HuH-7 (cell line): ENCODE measurements at regions not wholly inside any gene's neighbourhood (a gene's known extent, or its start where the extent isn't known, plus 50 kb on each side); places are given as distances from the start of the nearest gene placed in this dataset.
A peak's percentile ranks its signal among the peaks of the same experiment; 100 is the strongest.

ENCODE experiments used
- DNase-seq: peaks from one replicate; pipeline ENCODE4 v3.0.0; 2011; ENCODE audit warnings: low spot score

DNA sequence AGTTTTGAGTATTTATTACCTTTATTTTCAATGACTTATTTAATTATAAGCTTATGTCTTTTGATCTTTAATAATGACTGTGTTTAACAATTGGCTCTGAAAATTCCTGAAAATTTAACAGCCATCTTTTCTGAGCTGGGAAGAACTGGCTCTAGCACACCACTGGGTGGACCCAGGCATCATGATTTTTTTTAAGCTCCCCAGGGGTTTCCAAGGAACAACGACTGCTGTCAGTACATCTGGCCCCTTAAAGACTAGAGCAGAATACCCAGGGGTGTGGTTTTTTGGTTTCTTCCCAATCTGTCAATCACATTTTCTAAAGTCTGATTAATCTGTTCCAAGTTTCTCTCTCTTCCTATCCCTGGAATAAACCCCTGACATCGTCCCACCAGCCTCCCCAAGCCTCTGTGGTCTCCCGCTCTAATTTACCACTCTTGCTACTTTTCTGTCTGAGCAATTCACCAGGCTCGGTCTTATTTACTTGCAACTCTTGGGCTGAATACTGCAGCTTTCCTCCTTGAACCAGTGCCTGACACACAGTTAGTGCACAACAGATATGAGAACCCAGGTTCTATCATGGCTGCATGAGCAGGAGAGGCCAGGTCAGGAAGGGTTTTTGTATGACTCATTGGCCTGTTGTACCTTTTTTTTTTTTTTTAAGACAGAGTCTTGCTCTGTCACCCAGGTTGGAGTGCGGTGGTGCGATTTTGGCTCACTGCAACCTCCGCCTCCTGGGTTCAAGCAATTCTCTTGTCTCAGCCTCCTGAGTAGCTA is 321.9 kb downstream of the ZSWIM6 start:
- DNase-seq: no peak

DNA sequence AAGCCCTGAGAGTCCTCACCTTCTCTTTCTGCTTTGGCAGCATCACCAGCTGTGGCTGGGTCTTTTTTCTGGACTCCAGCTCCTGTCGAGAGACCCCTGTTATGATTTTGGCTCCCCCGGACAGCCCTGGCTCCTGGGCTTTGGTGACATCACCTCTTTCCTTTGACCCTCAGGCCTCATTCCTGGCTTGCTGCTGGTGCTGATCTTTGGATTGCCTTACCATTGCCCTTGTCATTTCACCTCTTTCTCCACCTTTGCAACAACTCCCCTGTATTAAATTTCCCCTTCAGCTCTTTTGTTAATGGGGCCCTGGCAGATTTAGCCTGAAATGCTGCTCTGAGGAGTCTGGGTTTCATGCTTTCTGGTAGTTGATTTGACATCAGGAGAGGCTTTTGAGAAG is 322.8 kb downstream of the ZSWIM6 start:
- no peak for DNase-seq

DNA sequence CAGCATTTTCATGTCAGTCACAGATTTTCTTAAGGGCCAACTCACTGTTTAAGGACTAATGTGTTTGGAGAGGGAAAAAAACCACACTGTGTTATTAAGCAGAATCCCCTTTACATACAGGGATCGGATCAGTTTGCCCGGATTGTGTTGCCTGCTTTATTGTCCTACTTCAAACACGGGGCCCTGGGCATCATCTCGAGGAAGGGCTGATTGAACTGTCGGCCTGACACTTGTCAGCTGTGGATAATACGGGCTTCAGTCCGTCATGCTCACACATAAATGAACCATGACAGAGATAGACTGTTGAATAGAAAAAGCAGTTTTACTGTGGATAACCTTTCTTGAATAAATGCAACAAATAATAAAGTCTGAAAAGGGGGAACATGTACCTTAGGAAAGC is 325.0 kb downstream of the ZSWIM6 start:
- no peak for DNase-seq

DNA sequence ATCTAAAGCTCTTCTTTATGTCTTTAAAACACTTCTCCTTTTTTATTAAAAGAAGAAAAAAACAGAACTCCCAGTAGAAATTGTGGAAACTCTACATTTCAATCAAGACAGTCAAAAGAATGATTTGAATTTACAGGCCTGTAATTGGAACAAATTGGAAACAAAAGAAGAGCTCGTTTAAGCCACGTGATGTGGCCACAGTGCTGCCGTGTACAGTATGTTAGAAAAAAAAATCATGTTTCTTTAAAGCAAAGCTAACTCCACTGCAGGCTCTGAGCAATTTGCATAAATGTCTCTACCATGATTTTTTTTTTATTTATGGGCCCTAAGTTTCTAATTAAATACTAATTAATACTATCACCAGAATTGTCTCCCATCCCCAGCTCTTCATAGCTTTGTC is 325.6 kb downstream of the ZSWIM6 start:
- no peak for DNase-seq

DNA sequence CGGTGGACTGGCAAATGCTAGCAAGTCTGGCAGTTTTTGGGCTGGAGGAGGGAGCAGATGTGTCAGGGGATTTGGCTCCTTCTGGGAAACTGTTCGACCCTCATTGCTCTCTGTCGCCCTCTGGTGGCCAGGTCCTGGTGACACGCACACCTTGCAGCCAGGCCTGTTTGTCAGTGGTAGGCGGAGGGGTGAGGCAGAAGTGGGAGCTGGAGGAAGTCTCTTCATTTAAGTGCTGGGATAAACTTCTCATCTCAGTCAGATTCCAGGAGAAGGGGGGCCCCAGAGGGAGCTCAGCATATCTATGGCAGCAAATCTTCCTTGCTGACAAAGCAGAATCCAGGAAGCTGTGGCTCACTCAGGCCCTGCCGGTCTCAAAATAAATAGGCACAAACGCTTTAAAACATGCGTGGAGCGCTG is 326.5 kb downstream of the ZSWIM6 start:
- DNase-seq: peak; percentile 74

DNA sequence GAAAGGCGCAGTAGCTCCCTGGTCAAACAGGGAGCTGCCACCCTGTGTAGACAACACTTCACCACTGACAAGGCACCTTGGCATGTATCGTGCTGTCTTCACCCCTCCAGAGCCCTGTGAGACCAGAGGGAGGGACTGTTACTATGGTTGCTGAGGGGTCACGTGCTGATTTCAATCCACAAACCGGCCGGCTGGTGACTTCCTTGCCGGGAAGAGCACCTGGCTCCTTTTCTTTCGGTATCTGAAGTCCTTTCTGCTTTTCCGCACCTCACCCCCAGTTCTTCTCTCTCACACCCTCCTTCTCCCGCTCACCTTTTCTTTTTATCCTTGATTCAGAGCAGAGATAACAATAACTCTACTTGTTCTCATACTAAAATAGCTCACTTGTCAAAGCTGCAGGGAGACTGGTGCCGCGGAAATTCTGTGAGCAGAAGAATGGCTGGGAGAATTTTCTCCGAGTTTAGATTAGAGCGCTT is 327.2 kb downstream of the ZSWIM6 start:
- DNase-seq: no peak

DNA sequence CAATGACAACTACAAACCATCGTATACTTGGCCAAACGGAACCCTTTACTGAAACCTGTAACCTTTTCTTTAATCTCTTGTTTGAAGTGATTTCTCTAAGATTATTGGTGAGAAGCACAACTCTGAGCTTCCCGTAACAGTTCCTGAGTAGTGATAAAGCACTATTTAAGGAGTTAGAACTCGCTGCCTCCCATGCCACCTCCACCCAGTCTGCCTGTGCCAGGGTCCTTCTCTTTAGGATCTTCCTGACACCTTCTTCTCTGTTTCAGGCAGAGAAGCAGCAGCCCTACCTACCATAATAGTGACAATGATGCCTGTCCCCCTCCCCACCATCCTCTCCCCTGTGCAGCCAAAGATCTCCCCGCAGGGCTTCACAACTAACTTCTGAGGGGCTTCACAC is 330.6 kb downstream of the ZSWIM6 start:
- no peak for DNase-seq

DNA sequence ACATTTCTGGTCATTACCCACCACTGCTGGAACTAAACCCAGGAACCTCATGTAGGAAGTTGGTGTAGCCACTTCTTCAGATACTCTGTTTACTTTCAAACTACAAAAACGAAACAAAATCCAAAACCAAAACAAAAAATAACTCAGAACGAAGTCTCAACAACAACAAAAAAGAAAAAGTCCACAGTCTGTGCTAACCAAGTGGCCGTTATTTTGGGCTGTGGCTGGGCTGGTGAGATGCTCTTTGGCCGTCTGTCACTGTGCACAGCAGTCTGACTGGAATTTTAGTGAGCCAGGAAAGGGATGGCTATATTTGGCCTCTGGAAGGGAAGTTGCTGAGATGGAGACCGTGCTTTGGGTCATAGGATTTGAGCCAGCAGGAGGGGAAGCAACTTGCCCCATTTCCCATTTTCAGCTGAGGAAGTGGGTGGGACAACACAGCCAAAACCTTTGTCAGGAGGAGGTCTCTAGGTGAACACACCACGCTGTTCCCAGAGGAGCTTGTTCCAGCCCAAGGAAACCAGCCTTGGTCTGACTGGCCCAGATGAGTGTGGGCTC is 334.1 kb downstream of the ZSWIM6 start:
- no peak for DNase-seq

DNA sequence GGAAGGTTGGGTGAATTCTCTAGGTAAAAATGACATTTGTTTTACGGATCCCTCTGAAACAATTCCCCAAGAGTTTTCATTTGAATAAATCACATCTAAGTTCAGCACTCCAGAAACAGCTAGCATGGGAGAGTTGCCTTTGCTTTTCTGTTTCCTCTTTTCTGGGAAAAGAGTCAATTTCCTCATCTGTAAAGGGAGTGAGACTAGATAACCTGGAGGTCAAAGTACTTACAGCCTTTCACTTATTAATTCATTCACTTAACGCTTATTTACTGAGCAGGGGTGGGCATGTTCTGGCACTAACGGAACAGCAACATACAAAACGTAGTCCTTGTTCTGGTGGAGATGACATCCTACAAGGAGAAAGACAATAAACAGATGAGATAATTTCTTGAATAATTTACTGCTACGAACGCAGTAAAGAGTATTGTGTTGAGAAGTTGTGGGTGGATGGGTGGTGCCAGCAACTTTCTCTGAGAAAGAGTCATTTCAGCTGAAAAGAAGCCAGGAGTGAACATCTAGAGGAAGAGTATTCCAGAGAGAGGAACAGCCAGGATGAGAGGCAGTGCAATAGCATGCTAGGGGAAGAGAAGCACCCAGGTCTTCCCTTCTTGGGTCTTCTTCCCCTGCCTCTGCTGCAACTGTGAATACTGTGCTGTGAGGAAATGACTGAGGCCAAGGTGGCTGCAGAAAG is 335.6 kb downstream of the ZSWIM6 start:
- no peak for DNase-seq

DNA sequence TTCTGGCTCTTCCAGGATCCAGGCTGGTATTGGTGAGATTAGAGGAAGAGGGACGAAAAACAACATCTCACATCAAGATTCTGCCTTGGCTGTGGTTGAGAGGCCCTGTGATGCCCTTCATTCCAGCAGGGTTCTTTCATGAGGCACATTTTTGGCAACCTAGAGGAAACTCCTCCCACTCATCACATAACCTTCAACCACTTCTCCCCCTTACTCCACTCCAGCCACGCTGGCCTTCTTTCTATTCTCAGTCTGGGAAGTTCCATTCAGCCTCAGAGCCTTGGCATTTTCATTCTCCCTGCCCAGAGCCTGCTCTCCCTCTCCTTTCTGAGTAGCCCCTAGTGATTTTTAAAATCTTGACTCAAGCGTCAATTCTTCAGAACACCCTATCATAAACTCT is 337.5 kb downstream of the ZSWIM6 start:
- DNase-seq: no peak

DNA sequence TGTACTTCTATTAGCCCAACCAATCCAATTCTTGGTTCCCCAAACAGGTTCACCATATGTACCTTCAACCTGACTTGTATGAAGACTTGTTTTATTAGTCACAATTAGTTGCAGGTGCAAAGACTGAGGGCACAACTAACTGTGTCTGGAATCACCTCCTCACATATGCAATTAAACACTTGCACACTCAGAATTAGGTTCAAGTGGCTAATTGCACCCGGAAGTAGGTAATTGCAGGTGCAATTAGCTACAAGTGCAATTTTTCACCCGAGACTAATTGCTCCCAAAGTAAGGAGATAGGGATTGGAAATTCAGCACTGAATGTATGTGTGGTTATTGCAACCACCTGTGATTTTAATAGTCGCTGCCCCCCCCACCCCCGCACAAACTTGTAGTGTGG is 338.9 kb downstream of the ZSWIM6 start:
- DNase-seq: no peak

DNA sequence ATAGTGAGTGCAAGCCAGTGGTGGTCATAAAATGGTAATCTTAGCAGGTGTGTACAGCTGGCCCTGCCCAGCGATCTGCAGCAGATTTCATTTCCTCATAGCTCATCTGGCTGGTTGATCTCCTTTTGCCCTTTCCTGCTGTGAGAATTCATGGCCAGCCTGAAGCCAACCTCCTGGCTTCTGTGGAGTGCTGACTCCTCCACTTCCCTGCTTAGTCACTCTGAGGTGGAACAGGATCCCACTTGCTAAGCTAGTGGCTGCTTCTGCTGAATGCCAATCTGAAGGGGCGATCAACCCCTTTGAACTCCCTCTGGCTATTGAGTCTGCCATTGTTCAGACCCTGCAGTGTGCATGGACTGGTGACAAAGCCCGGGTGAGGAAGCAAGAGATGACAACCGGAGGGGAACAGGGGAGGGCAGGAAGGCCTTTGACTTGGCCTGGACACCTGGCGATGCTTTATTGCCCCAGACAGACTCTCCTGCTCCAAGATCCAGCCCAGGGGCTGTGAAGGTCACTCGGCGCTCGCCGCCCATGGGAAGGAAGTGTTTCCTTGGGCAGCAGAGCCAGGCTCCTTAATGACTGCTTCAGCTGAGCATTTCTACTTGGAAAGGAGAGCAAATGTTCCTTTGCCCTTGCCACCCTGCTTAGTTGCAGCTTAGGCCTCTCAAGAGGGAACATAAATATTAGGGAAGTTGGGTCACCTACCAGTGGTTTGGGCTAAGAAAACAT is 341.1 kb downstream of the ZSWIM6 start:
- DNase-seq: no peak

DNA sequence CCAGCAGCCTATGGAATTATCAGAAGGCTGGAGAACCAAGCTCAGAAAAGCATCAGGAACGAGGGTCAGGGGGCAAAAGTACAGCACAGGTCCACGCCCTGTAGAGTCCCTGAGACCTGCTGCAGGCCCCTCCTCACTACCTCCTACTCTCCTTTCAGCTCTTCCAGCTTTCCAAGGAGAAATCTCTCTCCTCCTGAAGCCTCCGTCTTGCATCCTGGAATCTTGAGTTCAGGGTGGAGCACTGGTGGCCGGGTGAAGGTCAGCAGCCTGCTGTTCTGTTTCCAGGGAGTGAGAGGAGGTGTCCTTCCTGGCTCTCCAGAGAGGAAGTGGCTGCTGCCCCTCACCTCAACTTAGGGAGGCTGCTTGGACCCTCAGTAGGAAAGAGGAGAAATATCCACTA is 342.3 kb downstream of the ZSWIM6 start:
- no peak for DNase-seq

DNA sequence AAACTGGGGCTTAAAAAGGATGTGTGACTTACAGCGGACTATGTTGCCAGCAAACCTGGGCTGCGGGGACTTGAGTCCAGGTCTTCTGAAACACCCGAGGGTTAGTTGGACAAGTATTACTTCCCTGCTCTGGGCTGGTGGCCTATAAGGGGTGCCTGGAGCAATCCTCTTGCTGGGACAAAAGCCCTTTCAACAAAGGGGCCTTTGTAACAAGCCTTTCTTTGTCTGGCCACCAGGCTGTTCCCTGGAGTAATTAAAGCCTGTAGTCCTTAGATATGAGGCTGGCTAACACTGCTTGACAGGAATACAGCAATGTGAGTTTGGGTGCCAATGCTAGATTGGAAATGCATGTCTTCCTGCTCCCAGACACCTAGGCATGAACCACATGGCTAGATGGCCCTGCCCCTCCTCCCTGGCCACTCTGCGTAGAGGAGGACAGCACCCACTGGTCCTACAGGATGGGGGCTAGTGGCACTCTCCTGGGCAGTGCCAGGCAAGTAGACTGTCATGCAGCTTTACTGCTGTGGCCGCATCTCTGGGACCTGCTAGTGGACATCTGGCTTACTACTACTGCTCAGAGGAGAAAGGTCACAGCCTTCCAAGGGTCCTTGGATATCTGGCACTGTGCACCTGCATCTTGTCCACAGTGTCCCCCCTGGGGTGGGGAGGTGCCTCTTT is 343.1 kb downstream of the ZSWIM6 start:
- DNase-seq: peak; percentile 42

DNA sequence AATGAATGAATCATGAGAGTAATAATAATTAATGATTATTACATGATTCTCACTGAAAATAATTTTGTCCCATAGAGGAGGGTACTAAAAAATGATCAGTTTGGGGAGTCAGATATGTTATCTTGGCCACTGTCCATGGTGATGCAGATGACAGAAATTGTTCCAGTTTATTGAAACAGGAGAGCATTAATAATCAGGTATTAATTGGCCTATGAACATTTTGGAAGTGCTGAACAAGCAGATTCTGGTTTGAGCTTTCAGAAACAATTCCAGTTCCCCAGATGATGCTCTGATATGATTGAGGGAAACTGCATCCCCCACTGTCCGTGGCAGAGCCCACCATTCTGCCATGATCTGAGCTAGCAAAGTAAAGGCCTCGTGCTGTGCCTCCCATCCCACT is 345.2 kb downstream of the ZSWIM6 start:
- DNase-seq: no peak

DNA sequence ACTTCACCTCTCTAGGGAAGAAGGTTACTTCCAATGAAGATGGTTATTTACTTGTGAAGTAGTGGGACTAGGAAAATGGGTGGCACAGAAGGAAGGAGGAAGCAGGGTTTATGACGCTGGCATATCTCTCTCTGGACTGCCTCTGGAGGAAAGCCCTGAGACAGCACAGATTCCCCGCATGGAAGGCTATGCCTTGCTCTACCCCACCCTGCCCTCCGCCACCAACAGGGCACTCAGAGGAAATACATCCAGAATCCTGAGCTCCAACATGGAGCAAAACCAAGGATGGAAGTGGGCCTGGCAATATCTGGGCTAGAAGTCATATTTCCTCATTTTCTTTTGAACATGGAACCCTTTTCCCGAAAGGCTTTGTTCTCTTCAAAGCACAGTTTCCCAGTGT is 346.9 kb downstream of the ZSWIM6 start:
- DNase-seq: no peak

DNA sequence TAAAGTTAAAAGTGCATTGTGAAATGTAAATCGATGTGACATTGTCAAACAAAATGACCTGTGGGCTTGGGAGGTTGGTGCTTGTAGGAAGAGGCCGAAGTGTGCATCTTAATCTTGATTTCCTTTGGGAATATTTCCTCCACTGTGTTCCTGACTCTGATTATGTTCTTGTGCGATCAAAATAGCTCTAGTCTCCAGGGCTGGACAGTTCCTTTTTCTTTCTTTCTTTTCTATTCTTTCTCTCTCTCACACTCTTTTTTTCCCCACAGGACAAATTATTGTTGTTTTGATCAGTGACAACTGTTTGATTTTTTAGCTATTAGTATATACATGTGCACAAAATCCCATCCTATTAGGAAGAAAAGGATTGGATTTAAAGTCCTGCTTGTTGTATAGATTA is 347.5 kb downstream of the ZSWIM6 start:
- DNase-seq: no peak

DNA sequence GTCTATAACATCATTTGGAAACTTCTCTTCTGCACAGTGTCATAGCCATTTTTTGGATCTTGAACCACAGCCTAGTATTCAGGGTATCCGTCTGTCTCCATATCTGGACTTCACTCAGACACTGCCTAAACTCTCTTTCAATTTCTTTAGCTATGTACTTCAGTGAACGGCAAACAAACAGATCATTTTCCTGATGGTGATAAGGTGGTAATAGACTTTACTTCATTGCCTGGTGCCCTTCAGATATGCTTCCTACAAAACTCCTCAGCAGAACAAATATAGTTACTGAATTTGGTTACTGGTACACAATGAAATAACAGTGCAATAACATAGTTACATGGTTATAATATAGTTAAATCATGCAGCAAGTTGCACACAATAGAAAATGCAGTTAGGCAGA is 348.2 kb downstream of the ZSWIM6 start:
- no peak for DNase-seq

DNA sequence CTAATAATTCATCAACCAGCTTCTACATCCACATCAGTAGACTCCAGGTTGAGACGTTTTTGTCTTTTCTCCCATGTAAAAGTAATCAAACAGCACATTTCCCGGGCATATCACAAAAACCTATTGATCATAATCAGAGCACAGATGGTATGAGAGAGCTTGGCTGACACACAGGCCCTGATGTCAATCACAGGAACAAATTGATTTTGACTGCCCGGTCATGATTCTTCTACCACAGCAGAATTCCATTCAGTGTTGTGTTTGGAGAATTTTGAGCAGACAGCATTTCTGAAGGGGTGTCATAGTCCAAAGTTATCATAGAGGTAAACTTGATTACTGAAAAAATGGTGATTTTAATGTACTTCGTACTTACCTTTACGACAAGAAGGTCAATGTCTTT is 351.1 kb downstream of the ZSWIM6 start:
- DNase-seq: no peak

DNA sequence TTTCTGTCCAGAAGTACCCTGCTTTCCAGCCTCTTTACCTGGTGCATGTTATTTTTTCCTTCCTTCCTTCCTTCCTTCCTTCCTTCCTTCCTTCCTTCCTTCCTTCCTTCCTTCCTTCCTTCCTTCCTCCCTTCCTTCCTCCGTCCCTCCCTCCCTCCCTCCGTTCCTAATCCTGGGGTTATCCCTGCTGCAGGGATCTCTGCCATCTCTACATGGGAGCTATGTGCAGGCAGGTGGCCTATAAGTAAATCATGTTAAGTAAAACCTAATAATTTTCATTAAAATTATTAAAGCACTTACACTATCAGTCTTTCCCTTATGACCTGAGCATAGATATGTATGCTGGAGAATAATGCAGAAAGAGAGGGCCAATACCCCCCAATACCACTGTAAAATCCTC is 351.9 kb downstream of the ZSWIM6 start:
- no peak for DNase-seq

DNA sequence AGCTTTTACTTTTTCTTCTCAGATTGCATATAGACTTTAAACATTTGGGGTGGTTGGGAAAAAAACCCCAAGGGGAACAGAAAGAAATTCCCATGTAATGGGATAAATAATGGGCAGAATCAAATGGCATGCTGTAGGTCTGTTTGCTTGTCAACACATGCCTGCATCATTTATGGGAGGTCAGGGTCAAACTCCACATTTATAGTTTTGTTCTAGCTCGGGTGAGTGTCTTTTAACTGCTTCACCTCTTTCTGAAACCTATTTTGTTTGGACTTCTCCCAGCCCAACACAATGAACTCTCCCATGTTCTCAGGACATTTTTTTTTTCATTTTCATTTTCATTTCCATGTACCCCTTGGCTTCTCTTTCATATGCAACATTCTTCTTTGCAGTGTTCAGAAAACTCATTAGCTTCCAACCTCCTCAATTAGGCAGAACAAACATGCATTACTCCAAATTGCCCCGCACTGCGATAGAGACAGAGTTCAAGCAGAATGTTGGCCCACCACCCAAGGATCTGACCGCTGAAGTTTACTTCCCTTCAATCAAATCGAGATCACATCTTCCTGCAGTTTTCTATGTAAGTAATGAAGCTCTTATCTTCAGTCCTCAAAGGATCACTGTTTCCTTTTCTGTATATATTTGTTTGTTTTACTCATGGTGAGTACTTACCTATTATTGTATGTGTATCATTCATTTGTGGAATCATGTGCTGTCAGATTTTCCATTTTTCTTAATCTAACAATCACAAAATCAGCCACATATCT is 354.6 kb downstream of the ZSWIM6 start:
- no peak for DNase-seq
